MCF 10A (cell line): ENCODE measurements at regions not wholly inside any gene's neighbourhood (a gene's known extent, or its start where the extent isn't known, plus 50 kb on each side); places are given as distances from the start of the nearest gene placed in this dataset.

Experiments
- BruUV-seq: library from RNA; stranded (reverse); fragments of 400-500 nt; replicated peaks from 2 replicates; lab custom pipeline; 2021; lab: Mats Ljungman, UMichigan
- CTCF ChIA-PET: fragments of 300-600 bp; sonication (Branson Sonifier 250); formaldehyde crosslinking; extraction: SDS; loops from one replicate; lab custom pipeline; 2021; ENCODE audit warnings: antibody characterized with exemption, inconsistent platforms; lab: Yijun Ruan, JAX
- POLR2A ChIA-PET: fragments of 300-600, 350-650 bp; sonication (Branson Sonifier 250); formaldehyde crosslinking; extraction: SDS; loops from one replicate; lab custom pipeline; 2020; ENCODE audit warnings: antibody characterized with exemption, inconsistent platforms; lab: Yijun Ruan, JAX
- DNase-seq: peaks from one replicate; pipeline ENCODE4 v3.0.0-alpha.2; 2018; ENCODE audit not compliant: unreplicated experiment
- H3K27ac Mint-ChIP-seq: one replicate; pipeline ENCODE4 v1.8.0; 2022; ENCODE audit warnings: mild to moderate bottlenecking, low read depth, mixed read lengths; ENCODE audit not compliant: unreplicated experiment
- H3K27me3 Mint-ChIP-seq: one replicate; pipeline ENCODE4 v1.8.0; 2022; ENCODE audit warnings: mixed read lengths; ENCODE audit not compliant: insufficient read depth, unreplicated experiment
- H3K36me3 Mint-ChIP-seq: one replicate; pipeline ENCODE4 v1.8.0; 2022; ENCODE audit warnings: mild to moderate bottlenecking, moderate library complexity, mixed read lengths; ENCODE audit not compliant: insufficient read depth, unreplicated experiment
- H3K4me1 Mint-ChIP-seq: one replicate; pipeline ENCODE4 v1.8.0; 2022; ENCODE audit warnings: mixed read lengths; ENCODE audit not compliant: insufficient read depth, unreplicated experiment
- H3K4me3 Mint-ChIP-seq: one replicate; pipeline ENCODE4 v1.8.0; 2022; ENCODE audit warnings: mild to moderate bottlenecking, moderate library complexity, mixed read lengths; ENCODE audit not compliant: unreplicated experiment
- H3K9me3 Mint-ChIP-seq: one replicate; pipeline ENCODE4 v1.8.0; 2022; ENCODE audit warnings: mixed read lengths; ENCODE audit not compliant: unreplicated experiment
- CTCF ChIP-seq: fragments of 200-600 bp; IDR thresholded peaks from one replicate; pipeline ENCODE4 v1.8.0; 2022; ENCODE audit warnings: antibody characterized with exemption, mild to moderate bottlenecking; ENCODE audit not compliant: unreplicated experiment
- intact Hi-C: fragments of 100-400 bp; cut with micrococcal nuclease; formaldehyde crosslinking; loops from 2 replicates; pipeline ENCODE4 v1.14.1; 2022

- intact Hi-C loops: no loop called here
- no peak overlapping the region for H3K4me3 Mint-ChIP-seq
- no peaks in the 10 kb centered on the region for H3K9me3 Mint-ChIP-seq
- H3K4me1 Mint-ChIP-seq: no peaks in the 10 kb centered on the region
- H3K27me3 Mint-ChIP-seq: no peaks in the 10 kb centered on the region
- no peak for DNase-seq
- CTCF ChIA-PET: no interaction called here
- H3K27ac Mint-ChIP-seq: no peak overlapping the region
- POLR2A ChIA-PET: interaction anchor here (0.5 kb wide), 1 partner anchor 648 kb away, joined by 3 read pairs; no protein-coding TSS in a partner anchor
- BruUV-seq: no TSS peak
- no peaks in the 10 kb centered on the region for H3K36me3 Mint-ChIP-seq
- TF ChIP-seq CTCF: no peak
These were observed 485.0 kb upstream of the MGMT start for GRCh38 chr10:128981881-128982615.

GRCh38 chr10:128982616-128982915 lies 484.5 kb upstream of the MGMT start:
- Mint-ChIP-seq H3K4me1 (no peaks in the 10 kb centered on the region), H3K4me3 (no peak overlapping the region), H3K27me3 (no peaks in the 10 kb centered on the region), H3K36me3 (no peaks in the 10 kb centered on the region), H3K9me3 (no peaks in the 10 kb centered on the region), H3K27ac (no peak overlapping the region)
- CTCF ChIA-PET: no interaction called here
- TF ChIP-seq CTCF: no peak
- intact Hi-C loops: no loop called here
- no TSS peak for BruUV-seq
- DNase-seq: no peak
- POLR2A ChIA-PET: interaction anchor here (0.5 kb wide), 1 partner anchor 648 kb away, joined by 3 read pairs; no protein-coding TSS in a partner anchor

GRCh38 chr10:128985036-128985435 lies 482.0 kb upstream of the MGMT start:
- no TSS peak for BruUV-seq
- peak; percentile 47 for DNase-seq
- POLR2A ChIA-PET: no interaction called here
- Mint-ChIP-seq H3K9me3 (no peaks in the 10 kb centered on the region), H3K4me1 (no peaks in the 10 kb centered on the region), H3K27me3 (no peaks in the 10 kb centered on the region), H3K36me3 (peaks cover 2% of the 10 kb centered on the region), H3K4me3 (no peak overlapping the region), H3K27ac (no peak overlapping the region)
- CTCF ChIA-PET: no interaction called here
- intact Hi-C loops: no loop called here
- TF ChIP-seq CTCF: no peak

- peaks cover 7% of the 10 kb centered on the region for H3K36me3 Mint-ChIP-seq
- no TSS peak for BruUV-seq
- no peaks in the 10 kb centered on the region for H3K4me1 Mint-ChIP-seq
- no peak for TF ChIP-seq CTCF
- peaks cover 5% of the 10 kb centered on the region for H3K9me3 Mint-ChIP-seq
- H3K27ac Mint-ChIP-seq: no peak overlapping the region
- no peak for DNase-seq
- H3K4me3 Mint-ChIP-seq: no peak overlapping the region
- intact Hi-C loops: no loop called here
- H3K27me3 Mint-ChIP-seq: no peaks in the 10 kb centered on the region
- ChIA-PET CTCF (interaction anchor here (0.6 kb wide), 1 partner anchor 158 kb away, joined by 3 read pairs; no protein-coding TSS in a partner anchor), POLR2A (interaction anchor here (0.6 kb wide), 1 partner anchor 935 kb away, joined by 3 read pairs; no protein-coding TSS in a partner anchor)
These were observed 476.1 kb upstream of the MGMT start for GRCh38 chr10:128990986-128991385.
